Neuronal stem cell (in vitro differentiated cells): ENCODE measurements at regions not wholly inside any gene's neighbourhood (a gene's known extent, or its start where the extent isn't known, plus 50 kb on each side); places are given as distances from the start of the nearest gene placed in this dataset.

Source experiments
- DNase-seq: peaks from one replicate; pipeline ENCODE4 v3.0.0-alpha.2; 2013; ENCODE audit warnings: low spot score
- H2AFZ ChIP-seq: one replicate; pipeline ENCODE4 v1.6.1; 2013; ENCODE audit warnings: mild to moderate bottlenecking, low read length, inconsistent platforms
- H2AK5ac ChIP-seq: 2 replicates; pipeline ENCODE4 v1.6.1; 2013; ENCODE audit warnings: low read depth, mild to moderate bottlenecking, inconsistent platforms, low read length, moderate library complexity, mixed read lengths
- H2BK120ac ChIP-seq: 2 replicates; pipeline ENCODE4 v1.6.1; 2013; ENCODE audit warnings: low read depth, mild to moderate bottlenecking, inconsistent platforms, low read length, moderate library complexity, mixed read lengths
- H2BK12ac ChIP-seq: one replicate; pipeline ENCODE4 v1.6.1; 2013; ENCODE audit warnings: low read length, inconsistent platforms
- H2BK15ac ChIP-seq: 2 replicates; pipeline ENCODE4 v1.6.1; 2013; ENCODE audit warnings: mild to moderate bottlenecking, low read length, inconsistent platforms, mixed read lengths
- H2BK5ac ChIP-seq: one replicate; pipeline ENCODE4 v1.6.1; 2013; ENCODE audit warnings: inconsistent platforms, mild to moderate bottlenecking, low read length, moderate library complexity
- H3K14ac ChIP-seq: one replicate; pipeline ENCODE4 v1.6.1; 2013; ENCODE audit warnings: low read length, inconsistent platforms
- H3K18ac ChIP-seq: 2 replicates; pipeline ENCODE4 v1.6.1; 2013; ENCODE audit warnings: low read length, inconsistent platforms
- H3K23ac ChIP-seq: 2 replicates; pipeline ENCODE4 v1.6.1; 2013; ENCODE audit warnings: low read depth, mild to moderate bottlenecking, mixed read lengths, low read length, inconsistent platforms; ENCODE audit not compliant: poor library complexity
- H3K27ac ChIP-seq: replicated peaks from 3 replicates; pipeline ENCODE4 v1.5.1; 2013; ENCODE audit warnings: low read length, inconsistent platforms
- H3K27me3 ChIP-seq, 3 experiments: 2 replicates each; pipeline ENCODE4 v1.6.1; 2013; ENCODE audit warnings: low read length in 3 of 3, mild to moderate bottlenecking in 2 of 3, inconsistent platforms in 1 of 3, low read depth in 1 of 3, mixed read lengths in 1 of 3, moderate library complexity in 1 of 3; ENCODE audit not compliant: control insufficient read depth in 3 of 3, insufficient read depth in 3 of 3
- H3K36me3 ChIP-seq, 2 donors: replicated peaks in 1 of 2; 2 replicates each; pipeline ENCODE4 v1.6.1; 2013; ENCODE audit warnings: low read length in 2 of 2; ENCODE audit not compliant: control insufficient read depth in 2 of 2, insufficient read depth in 2 of 2
- H3K4ac ChIP-seq: 2 replicates; pipeline ENCODE4 v1.6.1; 2013; ENCODE audit warnings: inconsistent platforms, mild to moderate bottlenecking, low read length, moderate library complexity
- H3K4me1 ChIP-seq, 2 donors: 1 replicate in 1 of 2; 2 replicates in 1 of 2; pipeline ENCODE4 v1.6.1; 2013; ENCODE audit warnings: low read length in 2 of 2, low read depth in 1 of 2; ENCODE audit not compliant: control insufficient read depth in 2 of 2, insufficient read depth in 1 of 2
- H3K4me2 ChIP-seq: one replicate; pipeline ENCODE4 v1.6.1; 2013; ENCODE audit warnings: mild to moderate bottlenecking, low read length, inconsistent platforms; ENCODE audit not compliant: insufficient read depth, poor library complexity, severe bottlenecking
- H3K4me3 ChIP-seq, 2 donors: 2 replicates each; pipeline ENCODE4 v1.5.1; 2013; ENCODE audit warnings: low read length in 2 of 2, mild to moderate bottlenecking in 2 of 2, inconsistent platforms in 1 of 2, moderate library complexity in 1 of 2
- H3K79me1 ChIP-seq: one replicate; pipeline ENCODE4 v1.6.1; 2013; ENCODE audit warnings: low read depth, mild to moderate bottlenecking, inconsistent platforms, low read length, moderate library complexity
- H3K9ac ChIP-seq: one replicate; pipeline ENCODE4 v1.6.1; 2013; ENCODE audit warnings: mild to moderate bottlenecking, low read depth, low read length, inconsistent platforms; ENCODE audit not compliant: poor library complexity
- H3K9me3 ChIP-seq, 2 donors: replicated peaks in 1 of 2; 2 replicates each; pipeline versions ENCODE3 to v1.6.1; 2013; ENCODE audit warnings: low read length in 2 of 2, mild to moderate bottlenecking in 2 of 2, inconsistent platforms in 1 of 2, low read depth in 1 of 2, mixed read lengths in 1 of 2, moderate library complexity in 1 of 2; ENCODE audit not compliant: control insufficient read depth in 2 of 2, insufficient read depth in 1 of 2
- H4K8ac ChIP-seq: one replicate; pipeline ENCODE4 v1.6.1; 2013; ENCODE audit warnings: low read depth, mild to moderate bottlenecking, inconsistent platforms, low read length, moderate library complexity
- H4K91ac ChIP-seq: one replicate; pipeline ENCODE4 v1.6.1; 2013; ENCODE audit warnings: low read length, low read depth, mild to moderate bottlenecking, inconsistent platforms; ENCODE audit not compliant: poor library complexity
- WGBS, 2 donors: extraction: QIAGEN DNeasy Blood & Tissue Kit; methylation state at CpG; one replicate each; pipeline ENCODE4 v1.1.7; 2013; ENCODE audit warnings: missing lambda C conversion rate in 2 of 2, mixed read lengths in 1 of 2; ENCODE audit not compliant: insufficient read length in 2 of 2, insufficient replicate concordance in 1 of 2; ENCODE audit errors: extremely low coverage in 2 of 2; 5-methylcytosine and 5-hydroxymethylcytosine counted together

GRCh38 chr10:34017281-34017680, 682.8 kb upstream of the NRP1 start:
- no peak overlapping the region for H3K4me3 ChIP-seq
- no peak overlapping the region for H2BK12ac ChIP-seq
- DNase-seq = no peak
- H3K18ac ChIP-seq = no peak overlapping the region
- H3K4ac ChIP-seq = no peak overlapping the region
- H2BK5ac ChIP-seq = no peak overlapping the region
- H3K27me3 ChIP-seq = no peaks in the 10 kb centered on the region
- H3K4me1 ChIP-seq = peaks cover 0 to 5% of the 10 kb centered on the region in 2 donors
- no peak overlapping the region for H4K91ac ChIP-seq
- no peaks in the 10 kb centered on the region for H3K79me1 ChIP-seq
- H3K14ac ChIP-seq = no peak overlapping the region
- no peak overlapping the region for H2AFZ ChIP-seq
- no peak overlapping the region for H3K27ac ChIP-seq
- H3K4me2 ChIP-seq = no peak overlapping the region
- H2BK15ac ChIP-seq = no peak overlapping the region
- H4K8ac ChIP-seq = no peak overlapping the region
- H3K23ac ChIP-seq = no peak overlapping the region
- no CpG with 5 or more reads among the region's 1 CpG for WGBS, 2 donors
- H2BK120ac ChIP-seq = no peak overlapping the region
- no peak overlapping the region for H2AK5ac ChIP-seq
- no peaks in the 10 kb centered on the region for H3K9me3 ChIP-seq
- no peak overlapping the region for H3K9ac ChIP-seq
- H3K36me3 ChIP-seq = no peaks in the 10 kb centered on the region

- WGBS, 2 donors = no CpG with 5 or more reads among the region's 2 CpGs
- no peak overlapping the region for H3K4ac ChIP-seq
- H3K9me3 ChIP-seq = no peaks in the 10 kb centered on the region
- H3K27ac ChIP-seq = no peak overlapping the region
- no peak overlapping the region for H4K8ac ChIP-seq
- no peak overlapping the region for H2BK15ac ChIP-seq
- H3K14ac ChIP-seq = no peak overlapping the region
- H3K36me3 ChIP-seq = no peaks in the 10 kb centered on the region
- no peak overlapping the region for H2AK5ac ChIP-seq
- no peak overlapping the region for H4K91ac ChIP-seq
- H3K4me2 ChIP-seq = no peak overlapping the region
- no peaks in the 10 kb centered on the region for H3K79me1 ChIP-seq
- H3K4me1 ChIP-seq = peaks cover 0 to 5% of the 10 kb centered on the region in 2 donors
- DNase-seq = no peak
- H3K18ac ChIP-seq = no peak overlapping the region
- no peak overlapping the region for H2BK120ac ChIP-seq
- no peak overlapping the region for H3K4me3 ChIP-seq
- H3K9ac ChIP-seq = no peak overlapping the region
- H3K23ac ChIP-seq = no peak overlapping the region
- H2AFZ ChIP-seq = no peak overlapping the region
- H2BK12ac ChIP-seq = no peak overlapping the region
- H3K27me3 ChIP-seq = no peaks in the 10 kb centered on the region
- H2BK5ac ChIP-seq = no peak overlapping the region
These were observed 682.1 kb upstream of the NRP1 start for GRCh38 chr10:34016576-34016975.

GRCh38 chr10:34015700-34016099, 681.2 kb upstream of the NRP1 start:
- H2AFZ ChIP-seq = no peak overlapping the region
- H3K4me2 ChIP-seq = no peak overlapping the region
- H3K36me3 ChIP-seq = no peaks in the 10 kb centered on the region
- H3K4me1 ChIP-seq = peaks cover 0 to 5% of the 10 kb centered on the region in 2 donors
- no peak overlapping the region for H3K4ac ChIP-seq
- H2BK15ac ChIP-seq = no peak overlapping the region
- no peak overlapping the region for H4K91ac ChIP-seq
- H2BK120ac ChIP-seq = no peak overlapping the region
- H2BK12ac ChIP-seq = no peak overlapping the region
- H3K27ac ChIP-seq = no peak overlapping the region
- H3K18ac ChIP-seq = no peak overlapping the region
- H2BK5ac ChIP-seq = no peak overlapping the region
- no peaks in the 10 kb centered on the region for H3K27me3 ChIP-seq
- no peak overlapping the region for H3K14ac ChIP-seq
- no peak overlapping the region for H3K9ac ChIP-seq
- H3K9me3 ChIP-seq = peaks cover 0 to 4% of the 10 kb centered on the region in 2 donors
- H3K23ac ChIP-seq = no peak overlapping the region
- H3K4me3 ChIP-seq = no peak overlapping the region
- no peak overlapping the region for H4K8ac ChIP-seq
- no peak for DNase-seq
- H3K79me1 ChIP-seq = no peaks in the 10 kb centered on the region
- WGBS, 2 donors = no CpG with 5 or more reads among the region's 2 CpGs
- no peak overlapping the region for H2AK5ac ChIP-seq

- no peaks in the 10 kb centered on the region for H3K36me3 ChIP-seq
- no peak overlapping the region for H3K4me3 ChIP-seq
- no peak overlapping the region for H2BK5ac ChIP-seq
- no peak overlapping the region for H4K8ac ChIP-seq
- no peak overlapping the region for H3K14ac ChIP-seq
- H3K27ac ChIP-seq = no peak overlapping the region
- H3K23ac ChIP-seq = no peak overlapping the region
- DNase-seq = no peak
- no peak overlapping the region for H2BK15ac ChIP-seq
- no peak overlapping the region for H3K4ac ChIP-seq
- peaks cover 0 to 5% of the 10 kb centered on the region in 2 donors for H3K4me1 ChIP-seq
- no peaks in the 10 kb centered on the region for H3K27me3 ChIP-seq
- H2BK120ac ChIP-seq = no peak overlapping the region
- no peak overlapping the region for H2AFZ ChIP-seq
- WGBS, 2 donors = no CpG with 5 or more reads among the region's 2 CpGs
- no peak overlapping the region for H2AK5ac ChIP-seq
- H4K91ac ChIP-seq = no peak overlapping the region
- H3K9ac ChIP-seq = no peak overlapping the region
- H3K9me3 ChIP-seq = peaks cover 0 to 4% of the 10 kb centered on the region in 2 donors
- no peak overlapping the region for H2BK12ac ChIP-seq
- H3K79me1 ChIP-seq = no peaks in the 10 kb centered on the region
- no peak overlapping the region for H3K18ac ChIP-seq
- H3K4me2 ChIP-seq = no peak overlapping the region
These were observed 678.8 kb upstream of the NRP1 start for GRCh38 chr10:34013235-34013634.
